HS-5 (cell line): ENCODE measurements at regions not wholly inside any gene's neighbourhood (a gene's known extent, or its start where the extent isn't known, plus 50 kb on each side); places are given as distances from the start of the nearest gene placed in this dataset.

Experiments used
- DNase-seq: peaks from one replicate; pipeline ENCODE4 v3.0.0-alpha.2; 2012; ENCODE audit warnings: low read depth

GRCh38 chr2:12968399-12968798, 251.7 kb downstream of the TRIB2 start:
- DNase-seq, result no peak

- DNase-seq, result peak; percentile 45
Measured at GRCh38 chr2:12970861-12971260, 254.1 kb downstream of the TRIB2 start.

GRCh38 chr2:12971581-12972365, 255.0 kb downstream of the TRIB2 start:
- no peak for DNase-seq

GRCh38 chr2:12978066-12978835, 261.5 kb downstream of the TRIB2 start:
- no peak for DNase-seq

GRCh38 chr2:12979066-12979465, 262.3 kb downstream of the TRIB2 start:
- DNase-seq, result peak; percentile 35

GRCh38 chr2:12980817-12981216, 264.1 kb downstream of the TRIB2 start:
- DNase-seq, result no peak

GRCh38 chr2:12982149-12982584, 265.4 kb downstream of the TRIB2 start:
- DNase-seq, result peak; percentile 73

- DNase-seq, result no peak
Measured at GRCh38 chr2:12987246-12987645, 270.5 kb downstream of the TRIB2 start.

- no peak for DNase-seq
Measured at GRCh38 chr2:12988279-12988678, 271.5 kb downstream of the TRIB2 start.

GRCh38 chr2:12990523-12990922, 273.8 kb downstream of the TRIB2 start:
- no peak for DNase-seq

GRCh38 chr2:12998685-12999084, 281.9 kb downstream of the TRIB2 start:
- no peak for DNase-seq

GRCh38 chr2:13000664-13001363, 284.1 kb downstream of the TRIB2 start:
- no peak for DNase-seq

- DNase-seq, result no peak
Measured at GRCh38 chr2:13001408-13001807, 284.7 kb downstream of the TRIB2 start.

- no peak for DNase-seq
Measured at GRCh38 chr2:13002536-13003331, 286.0 kb downstream of the TRIB2 start.

GRCh38 chr2:13003500-13003899, 286.8 kb downstream of the TRIB2 start:
- DNase-seq, result no peak

GRCh38 chr2:13005048-13005447, 288.3 kb downstream of the TRIB2 start:
- no peak for DNase-seq

GRCh38 chr2:13005761-13006335, 289.1 kb downstream of the TRIB2 start:
- no peak for DNase-seq

- DNase-seq, result no peak
Measured at GRCh38 chr2:13006426-13006825, 289.7 kb downstream of the TRIB2 start.

GRCh38 chr2:13006829-13007717, 290.3 kb downstream of the TRIB2 start:
- peak; percentile 47 for DNase-seq

GRCh38 chr2:13009027-13009642, 292.4 kb downstream of the TRIB2 start:
- peak; percentile 37 for DNase-seq
